IMR-90 (cell line): ENCODE measurements at regions not wholly inside any gene's neighbourhood (a gene's known extent, or its start where the extent isn't known, plus 50 kb on each side); places are given as distances from the start of the nearest gene placed in this dataset.

ENCODE experiments used
- NFE2L2 ChIP-seq: fragments of 150-350 bp; IDR thresholded peaks from 2 replicates; pipeline ENCODE4 v1.6.1; 2016; ENCODE audit warnings: low read depth, mild to moderate bottlenecking, low read length
- POLR2A ChIP-seq: IDR thresholded peaks from 2 replicates; pipeline ENCODE4 v1.6.1; 2012; ENCODE audit warnings: mild to moderate bottlenecking, low read depth, low read length
- TF ChIP-seq, protein P1 (sequence below): conservative IDR thresholded peaks from 2 replicates; pipeline ENCODE4 v1.5.1; 2012; ENCODE audit warnings: mild to moderate bottlenecking, low read depth, low read length, improper control_type of control experiment

DNA sequence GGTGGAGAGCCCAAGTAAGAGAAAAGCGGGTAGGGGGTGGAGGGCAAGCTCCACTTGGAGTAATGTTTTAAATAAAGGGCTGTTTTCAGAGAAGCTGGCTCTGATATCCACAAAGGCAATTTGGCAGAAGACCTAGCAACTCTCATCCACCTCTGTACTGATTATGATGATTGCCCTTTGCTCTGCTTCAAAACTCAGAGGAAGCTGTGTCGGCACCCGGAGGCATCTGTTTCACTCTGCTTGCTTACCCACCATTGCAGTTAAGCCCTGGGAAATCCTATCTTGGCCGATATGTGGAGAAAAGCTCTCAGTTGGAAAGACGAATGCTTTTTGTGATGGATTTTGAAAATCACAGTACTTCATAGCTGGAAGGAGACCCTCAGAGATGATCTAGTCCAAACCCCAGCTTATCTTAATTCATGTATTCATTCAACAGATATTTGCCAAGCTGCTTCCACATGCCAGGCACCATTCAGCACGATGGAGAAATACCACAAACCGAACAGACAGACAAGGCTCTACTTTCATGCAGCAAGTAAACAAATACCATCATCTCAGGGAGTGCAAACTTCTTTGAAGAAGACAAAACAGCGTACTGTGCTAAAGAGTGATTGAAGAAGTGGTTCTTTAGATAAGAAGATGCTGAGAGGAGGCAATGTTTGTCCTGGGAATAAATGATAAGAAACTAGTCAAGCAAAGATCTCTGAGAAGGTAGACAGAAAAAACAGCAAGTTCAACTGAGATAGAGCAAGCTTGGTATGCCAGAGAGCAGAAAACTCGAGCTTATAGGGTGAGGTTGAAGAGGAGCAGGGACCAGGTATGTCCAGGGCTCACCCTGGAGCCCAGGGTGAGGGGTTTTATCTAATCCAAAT lies 140.4 kb upstream of the SPDL1 start:
- TF ChIP-seq POLR2A (no peak), NFE2L2 (no peak)
- TF ChIP-seq, protein P1, sequence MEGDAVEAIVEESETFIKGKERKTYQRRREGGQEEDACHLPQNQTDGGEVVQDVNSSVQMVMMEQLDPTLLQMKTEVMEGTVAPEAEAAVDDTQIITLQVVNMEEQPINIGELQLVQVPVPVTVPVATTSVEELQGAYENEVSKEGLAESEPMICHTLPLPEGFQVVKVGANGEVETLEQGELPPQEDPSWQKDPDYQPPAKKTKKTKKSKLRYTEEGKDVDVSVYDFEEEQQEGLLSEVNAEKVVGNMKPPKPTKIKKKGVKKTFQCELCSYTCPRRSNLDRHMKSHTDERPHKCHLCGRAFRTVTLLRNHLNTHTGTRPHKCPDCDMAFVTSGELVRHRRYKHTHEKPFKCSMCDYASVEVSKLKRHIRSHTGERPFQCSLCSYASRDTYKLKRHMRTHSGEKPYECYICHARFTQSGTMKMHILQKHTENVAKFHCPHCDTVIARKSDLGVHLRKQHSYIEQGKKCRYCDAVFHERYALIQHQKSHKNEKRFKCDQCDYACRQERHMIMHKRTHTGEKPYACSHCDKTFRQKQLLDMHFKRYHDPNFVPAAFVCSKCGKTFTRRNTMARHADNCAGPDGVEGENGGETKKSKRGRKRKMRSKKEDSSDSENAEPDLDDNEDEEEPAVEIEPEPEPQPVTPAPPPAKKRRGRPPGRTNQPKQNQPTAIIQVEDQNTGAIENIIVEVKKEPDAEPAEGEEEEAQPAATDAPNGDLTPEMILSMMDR = no peak
